Loucy (cell line): ENCODE measurements at regions not wholly inside any gene's neighbourhood (a gene's known extent, or its start where the extent isn't known, plus 50 kb on each side); places are given as distances from the start of the nearest gene placed in this dataset.

Experiments
- EZH2phosphoT487 ChIP-seq: fragments of 200-600 bp; IDR thresholded peaks from 2 replicates; pipeline ENCODE4 v1.6.1; 2018; ENCODE audit warnings: antibody characterized with exemption, mild to moderate bottlenecking, moderate library complexity, borderline replicate concordance
- TF ChIP-seq, protein P1 (sequence below): fragments of 200-600 bp; sonication (generic); conservative IDR thresholded peaks from 2 replicates; pipeline ENCODE4 v1.5.1; 2014; ENCODE audit warnings: mild to moderate bottlenecking, antibody characterized with exemption, low read length

DNA sequence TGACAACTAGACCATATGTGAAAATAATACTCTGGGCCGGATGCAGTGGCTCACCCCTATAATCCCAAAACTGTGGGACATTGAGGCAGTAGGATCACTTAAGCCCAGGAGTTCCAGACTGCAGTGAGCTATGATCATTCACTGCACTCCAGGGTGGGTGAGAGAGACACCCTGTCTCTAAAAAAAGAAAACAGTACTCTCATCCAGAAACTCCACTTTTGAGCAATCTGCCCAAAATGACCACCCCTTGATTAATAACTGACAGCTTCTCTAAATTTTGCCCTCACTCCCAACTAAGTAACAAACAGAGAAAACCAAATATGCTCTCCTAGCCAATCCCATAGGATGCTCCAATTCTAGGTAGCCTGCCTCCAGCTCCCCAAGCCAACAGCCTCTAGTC lies 62.5 kb upstream of the AKR1E2 start:
- TF ChIP-seq, protein P1, sequence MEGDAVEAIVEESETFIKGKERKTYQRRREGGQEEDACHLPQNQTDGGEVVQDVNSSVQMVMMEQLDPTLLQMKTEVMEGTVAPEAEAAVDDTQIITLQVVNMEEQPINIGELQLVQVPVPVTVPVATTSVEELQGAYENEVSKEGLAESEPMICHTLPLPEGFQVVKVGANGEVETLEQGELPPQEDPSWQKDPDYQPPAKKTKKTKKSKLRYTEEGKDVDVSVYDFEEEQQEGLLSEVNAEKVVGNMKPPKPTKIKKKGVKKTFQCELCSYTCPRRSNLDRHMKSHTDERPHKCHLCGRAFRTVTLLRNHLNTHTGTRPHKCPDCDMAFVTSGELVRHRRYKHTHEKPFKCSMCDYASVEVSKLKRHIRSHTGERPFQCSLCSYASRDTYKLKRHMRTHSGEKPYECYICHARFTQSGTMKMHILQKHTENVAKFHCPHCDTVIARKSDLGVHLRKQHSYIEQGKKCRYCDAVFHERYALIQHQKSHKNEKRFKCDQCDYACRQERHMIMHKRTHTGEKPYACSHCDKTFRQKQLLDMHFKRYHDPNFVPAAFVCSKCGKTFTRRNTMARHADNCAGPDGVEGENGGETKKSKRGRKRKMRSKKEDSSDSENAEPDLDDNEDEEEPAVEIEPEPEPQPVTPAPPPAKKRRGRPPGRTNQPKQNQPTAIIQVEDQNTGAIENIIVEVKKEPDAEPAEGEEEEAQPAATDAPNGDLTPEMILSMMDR, result no peak
- TF ChIP-seq EZH2phosphoT487, result no peak
